Liver (tissue), 8 donors: ENCODE measurements at regions not wholly inside any gene's neighbourhood (a gene's known extent, or its start where the extent isn't known, plus 50 kb on each side); places are given as distances from the start of the nearest gene placed in this dataset.
"Not testable (repeated sequence)": the region's sequence is repeated elsewhere in the genome, so short reads cannot be mapped to it uniquely, and the experiment has no call there.

ENCODE experiments used
- DNase-seq: peaks from one replicate; pipeline ENCODE4 v3.0.0-alpha.2; 2017; ENCODE audit warnings: low spot score
- H3K27ac ChIP-seq, 2 donors: one replicate each; pipeline ENCODE4 v1.7.0; 2013; ENCODE audit warnings: inconsistent platforms in 2 of 2, low read length in 2 of 2, control low read depth in 1 of 2, low read depth in 1 of 2, mild to moderate bottlenecking in 1 of 2
- H3K27me3 ChIP-seq, 4 donors: one replicate each; pipeline versions ENCODE4 v1.6.1 to v1.7.0; 2013; ENCODE audit warnings: low read length in 3 of 4, inconsistent platforms in 1 of 4, mild to moderate bottlenecking in 1 of 4, moderate library complexity in 1 of 4; ENCODE audit not compliant: control insufficient read depth in 4 of 4, insufficient read depth in 4 of 4
- H3K36me3 ChIP-seq, 4 donors: one replicate each; pipeline versions ENCODE4 v1.6.1 to v1.7.0; 2013; ENCODE audit warnings: low read length in 3 of 4, mild to moderate bottlenecking in 3 of 4, low read depth in 1 of 4, moderate library complexity in 1 of 4; ENCODE audit not compliant: control insufficient read depth in 4 of 4, insufficient read depth in 3 of 4
- H3K4me1 ChIP-seq, 4 donors: one replicate each; pipeline versions ENCODE4 v1.6.1 to v1.7.0; 2013; ENCODE audit warnings: low read length in 3 of 4, mild to moderate bottlenecking in 3 of 4, moderate library complexity in 1 of 4; ENCODE audit not compliant: control insufficient read depth in 4 of 4, insufficient read depth in 4 of 4
- H3K4me3 ChIP-seq, 3 donors: one replicate each; pipeline versions ENCODE4 v1.6.1 to v1.7.0; 2013; ENCODE audit warnings: low read length in 3 of 3, control low read depth in 1 of 3, low read depth in 1 of 3, mild to moderate bottlenecking in 1 of 3
- H3K9ac ChIP-seq, 2 donors: one replicate each; pipeline ENCODE4 v1.7.0; 2013; ENCODE audit warnings: low read length in 2 of 2, mild to moderate bottlenecking in 2 of 2, moderate library complexity in 2 of 2, control low read depth in 1 of 2, low read depth in 1 of 2
- H3K9me3 ChIP-seq, 4 donors: one replicate each; pipeline versions ENCODE4 v1.6.1 to v1.7.0; 2013; ENCODE audit warnings: low read length in 3 of 4; ENCODE audit not compliant: control insufficient read depth in 4 of 4
- ATF3 ChIP-seq: IDR thresholded peaks from 2 replicates; pipeline ENCODE4 v1.6.1; 2016; ENCODE audit warnings: antibody characterized with exemption
- CTCF ChIP-seq: fragments of 150-350 bp; IDR thresholded peaks from 2 replicates; pipeline ENCODE4 v1.5.1; 2017; ENCODE audit warnings: improper control_type of control experiment, low read depth, low read length; ENCODE audit not compliant: missing input control
- EGR1 ChIP-seq, 2 donors: IDR thresholded peaks; 2 replicates each; pipeline ENCODE4 v1.6.1; 2016 to 2018; ENCODE audit warnings: antibody characterized with exemption in 2 of 2, low read depth in 2 of 2
- FOXA1 ChIP-seq: IDR thresholded peaks from 2 replicates; pipeline ENCODE4 v1.6.1; 2016; ENCODE audit warnings: antibody characterized with exemption
- FOXA2 ChIP-seq: IDR thresholded peaks from 2 replicates; pipeline ENCODE4 v1.6.1; 2016; ENCODE audit warnings: antibody characterized with exemption
- GABPA ChIP-seq, 2 donors: IDR thresholded peaks in 1 of 2; conservative IDR thresholded peaks in 1 of 2; 2 replicates each; pipeline ENCODE4 v1.6.1; 2016; ENCODE audit warnings: antibody characterized with exemption in 2 of 2, mild to moderate bottlenecking in 1 of 2, moderate library complexity in 1 of 2
- HNF4A ChIP-seq, 2 donors: conservative IDR thresholded peaks; 2 replicates each; pipeline ENCODE4 v1.6.1; 2016; ENCODE audit warnings: antibody characterized with exemption in 2 of 2, mild to moderate bottlenecking in 2 of 2
- HNF4G ChIP-seq: IDR thresholded peaks from 2 replicates; pipeline ENCODE4 v1.6.1; 2016; ENCODE audit warnings: antibody characterized with exemption
- JUND ChIP-seq, 2 donors: IDR thresholded peaks; 2 replicates each; pipeline ENCODE4 v1.6.1; 2016; ENCODE audit warnings: antibody characterized with exemption in 2 of 2
- MAX ChIP-seq: IDR thresholded peaks from 2 replicates; pipeline ENCODE4 v1.6.1; 2016; ENCODE audit warnings: antibody characterized with exemption
- NR2F2 ChIP-seq: IDR thresholded peaks from 2 replicates; pipeline ENCODE4 v1.6.1; 2016; ENCODE audit warnings: antibody characterized with exemption
- RAD21 ChIP-seq, 2 donors: IDR thresholded peaks; 2 replicates each; pipeline ENCODE4 v1.6.1; 2016; ENCODE audit warnings: antibody characterized with exemption in 2 of 2, mild to moderate bottlenecking in 2 of 2
- RXRA ChIP-seq, 2 donors: IDR thresholded peaks; 2 replicates each; pipeline ENCODE4 v1.6.1; 2017 to 2018; ENCODE audit warnings: antibody characterized with exemption in 2 of 2, mild to moderate bottlenecking in 1 of 2
- SP1 ChIP-seq: IDR thresholded peaks from 2 replicates; pipeline ENCODE4 v1.6.1; 2018; ENCODE audit warnings: antibody characterized with exemption, mild to moderate bottlenecking
- TAF1 ChIP-seq: conservative IDR thresholded peaks from 2 replicates; pipeline ENCODE4 v1.6.1; 2016; ENCODE audit warnings: antibody characterized with exemption, mild to moderate bottlenecking
- YY1 ChIP-seq: IDR thresholded peaks from 2 replicates; pipeline ENCODE4 v1.6.1; 2016; ENCODE audit warnings: antibody characterized with exemption, mild to moderate bottlenecking
- WGBS: extraction: QIAGEN DNeasy Blood & Tissue Kit; methylation state at CpG from one replicate; pipeline ENCODE4 v1.1.7; 2013; 5-methylcytosine and 5-hydroxymethylcytosine counted together
- donor health status: healthy.
- donor health status: healthy.
- donor health status: healthy.
- donor health status: healthy.
- donor health status: healthy.

- not testable (repeated sequence) for H3K9ac ChIP-seq, H3K4me3 ChIP-seq, DNase-seq, H3K27me3 ChIP-seq, H3K36me3 ChIP-seq, H3K27ac ChIP-seq, H3K4me1 ChIP-seq
- peaks cover 3 to 18% (median 14%) of the 10 kb centered on the region in 4 donors for H3K9me3 ChIP-seq
- WGBS: 54% methylated on average over 2 of the region's 2 CpGs
Measured at GRCh38 chr16:31581065-31581464, 53.4 kb downstream of the AHSP start.

GRCh38 chr16:31601737-31602384, 74.2 kb downstream of the AHSP start:
- not testable (repeated sequence) for H3K27me3 ChIP-seq, DNase-seq, H3K9ac ChIP-seq, H3K4me1 ChIP-seq, H3K36me3 ChIP-seq, H3K27ac ChIP-seq, H3K4me3 ChIP-seq
- H3K9me3 ChIP-seq: peaks cover 10 to 77% (median 19%) of the 10 kb centered on the region in 4 donors
- 83% methylated on average over 9 of the region's 9 CpGs for WGBS

- no peaks in the 10 kb centered on the region for H3K4me1 ChIP-seq
- H3K27me3 ChIP-seq: no peaks in the 10 kb centered on the region
- no peak for TF ChIP-seq RAD21 (IDR thresholded peaks at IDR 0.05)
- TF ChIP-seq ATF3: no peak
- TF ChIP-seq HNF4G: no peak
- no peak for TF ChIP-seq HNF4A (conservative IDR thresholded peaks at IDR 0.05)
- no peak for TF ChIP-seq YY1
- no peak for TF ChIP-seq NR2F2
- TF ChIP-seq FOXA1: no peak
- no peak for TF ChIP-seq CTCF
- no peak for TF ChIP-seq TAF1
- H3K27ac ChIP-seq: no peak overlapping the region
- no peaks in the 10 kb centered on the region for H3K36me3 ChIP-seq
- no peak overlapping the region for H3K4me3 ChIP-seq
- peaks cover 2 to 10% (median 5%) of the 10 kb centered on the region in 4 donors for H3K9me3 ChIP-seq
- H3K9ac ChIP-seq: no peak overlapping the region
- no peak for DNase-seq
Measured at GRCh38 chr16:31618130-31618529, 90.4 kb downstream of the AHSP start.

GRCh38 chr16:31636433-31636832, 108.7 kb downstream of the AHSP start:
- H3K36me3 ChIP-seq: no peaks in the 10 kb centered on the region
- no peaks in the 10 kb centered on the region for H3K4me1 ChIP-seq
- H3K27ac ChIP-seq: no peak overlapping the region
- H3K9ac ChIP-seq: no peak overlapping the region
- H3K9me3 ChIP-seq: peaks cover 0 to 5% (median 0%) of the 10 kb centered on the region in 4 donors
- DNase-seq: no peak
- 77% methylated on average over 7 of the region's 7 CpGs for WGBS
- H3K27me3 ChIP-seq: peaks cover 0 to 3% (median 0%) of the 10 kb centered on the region in 4 donors
- H3K4me3 ChIP-seq: no peak overlapping the region
- TF ChIP-seq EGR1 (IDR thresholded peaks at IDR 0.05; ENCODE audit: low read depth in 2 of 2) (no peak), GABPA (IDR thresholded peaks at IDR 0.05 in 1 of 2, conservative IDR thresholded peaks at IDR 0.05 in 1 of 2) (no peak), HNF4A (conservative IDR thresholded peaks at IDR 0.05) (no peak), ATF3 (no peak), NR2F2 (no peak), RXRA (IDR thresholded peaks at IDR 0.05) (no peak), TAF1 (no peak), MAX (no peak), FOXA2 (no peak), JUND (IDR thresholded peaks at IDR 0.05) (no peak), HNF4G (no peak), FOXA1 (no peak), SP1 (no peak), CTCF (no peak)
